ENCODE measurements at regions not wholly inside any gene's neighbourhood (a gene's known extent, or its start where the extent isn't known, plus 50 kb on each side); places are given as distances from the start of the nearest gene placed in this dataset.

GRCh38 chrX:137233478-137233877 lies 199.7 kb upstream of the GPR101 start:
- POLR2A ChIA-PET = no interaction called here
- Mint-ChIP-seq H3K27me3 (no peaks in the 10 kb centered on the region), H3K9me3 (no peaks in the 10 kb centered on the region), H3K36me3 (ENCODE audit: low read depth) (no peaks in the 10 kb centered on the region), H3K4me3 (no peak overlapping the region), H3K27ac (no peak overlapping the region), H3K4me1 (no peaks in the 10 kb centered on the region)
- intact Hi-C loops (cut with micrococcal nuclease) = no loop called here
- no peak for TF ChIP-seq CTCF (IDR thresholded peaks at IDR 0.05)
- DNase-seq (no peak), ATAC-seq (ENCODE audit: low read depth) (no peak)
- CTCF ChIA-PET = no interaction called here

- DNase-seq = no peak
- POLR2A ChIA-PET = no interaction called here
- intact Hi-C loops (cut with micrococcal nuclease) = no loop called here
Observed at GRCh38 chrX:137227151-137227550, 193.4 kb upstream of the GPR101 start.

GRCh38 chrX:137215467-137215866 lies 181.7 kb upstream of the GPR101 start:
- Mint-ChIP-seq H3K9me3 (no peaks in the 10 kb centered on the region), H3K36me3 (ENCODE audit: low read depth) (no peaks in the 10 kb centered on the region), H3K27me3 (no peaks in the 10 kb centered on the region), H3K4me3 (no peak overlapping the region), H3K27ac (no peak overlapping the region), H3K4me1 (no peaks in the 10 kb centered on the region)
- POLR2A ChIA-PET = no interaction called here
- DNase-seq = no peak
- no peak for ATAC-seq (ENCODE audit: low read depth)
- CTCF ChIA-PET = no interaction called here
- intact Hi-C loops (cut with micrococcal nuclease) = no loop called here
- no peak for TF ChIP-seq CTCF (IDR thresholded peaks at IDR 0.05)

More at GRCh38 chrX:137227151-137227550, 193.4 kb upstream of the GPR101 start:
- Mint-ChIP-seq H3K9me3 (no peaks in the 10 kb centered on the region), H3K4me1 (no peaks in the 10 kb centered on the region), H3K27me3 (no peaks in the 10 kb centered on the region), H3K27ac (no peak overlapping the region), H3K4me3 (no peak overlapping the region), H3K36me3 (ENCODE audit: low read depth) (no peaks in the 10 kb centered on the region)
- no peak for TF ChIP-seq CTCF (IDR thresholded peaks at IDR 0.05)
- CTCF ChIA-PET = no interaction called here
- ATAC-seq (ENCODE audit: low read depth) = no peak

GRCh38 chrX:137212078-137212632 lies 178.4 kb upstream of the GPR101 start:
- DNase-seq = no peak
- Mint-ChIP-seq H3K4me1 (no peaks in the 10 kb centered on the region), H3K36me3 (ENCODE audit: low read depth) (no peaks in the 10 kb centered on the region), H3K9me3 (peaks cover 3% of the 10 kb centered on the region), H3K27me3 (no peaks in the 10 kb centered on the region), H3K27ac (no peak overlapping the region), H3K4me3 (no peak overlapping the region)
- CTCF ChIA-PET = no interaction called here
- intact Hi-C loops (cut with micrococcal nuclease) = no loop called here
- POLR2A ChIA-PET = no interaction called here
- no peak for TF ChIP-seq CTCF (IDR thresholded peaks at IDR 0.05)
- no peak for ATAC-seq (ENCODE audit: low read depth)

GRCh38 chrX:137198040-137198439 lies 164.2 kb upstream of the GPR101 start:
- Mint-ChIP-seq H3K9me3 (no peaks in the 10 kb centered on the region), H3K36me3 (ENCODE audit: low read depth) (no peaks in the 10 kb centered on the region), H3K27me3 (peaks cover 2% of the 10 kb centered on the region), H3K4me3 (no peak overlapping the region), H3K27ac (no peak overlapping the region), H3K4me1 (no peaks in the 10 kb centered on the region)
- POLR2A ChIA-PET = no interaction called here
- CTCF ChIA-PET = no interaction called here
- TF ChIP-seq CTCF (IDR thresholded peaks at IDR 0.05) = no peak
- intact Hi-C loops (cut with micrococcal nuclease) = no loop called here
- ATAC-seq (ENCODE audit: low read depth) (no peak), DNase-seq (no peak)
